GM10248 (cell line): ENCODE measurements at regions not wholly inside any gene's neighbourhood (a gene's known extent, or its start where the extent isn't known, plus 50 kb on each side); places are given as distances from the start of the nearest gene placed in this dataset.
"Not testable (repeated sequence)": the region's sequence is repeated elsewhere in the genome, so short reads cannot be mapped to it uniquely, and the experiment has no call there.

Experiments
- CTCF ChIA-PET: fragments of 300-600 bp; sonication (Branson Sonifier 250); formaldehyde crosslinking; extraction: SDS; loops from one replicate; lab custom pipeline; 2021; ENCODE audit warnings: antibody characterized with exemption; lab: Yijun Ruan, JAX
- POLR2A ChIA-PET: fragments of 350-650 bp; sonication (Branson Sonifier 250); formaldehyde crosslinking; extraction: SDS; loops from one replicate; lab custom pipeline; 2020; ENCODE audit warnings: antibody characterized with exemption; lab: Yijun Ruan, JAX
- DNase-seq: peaks from one replicate; pipeline ENCODE4 v3.0.0; 2012; ENCODE audit errors: extremely low spot score
- CTCF ChIP-seq: IDR thresholded peaks from 2 replicates; pipeline ENCODE4 v1.5.1; 2012; ENCODE audit warnings: mild to moderate bottlenecking, low read depth; ENCODE audit errors: extremely low read depth, missing control alignments, control extremely low read depth

DNA sequence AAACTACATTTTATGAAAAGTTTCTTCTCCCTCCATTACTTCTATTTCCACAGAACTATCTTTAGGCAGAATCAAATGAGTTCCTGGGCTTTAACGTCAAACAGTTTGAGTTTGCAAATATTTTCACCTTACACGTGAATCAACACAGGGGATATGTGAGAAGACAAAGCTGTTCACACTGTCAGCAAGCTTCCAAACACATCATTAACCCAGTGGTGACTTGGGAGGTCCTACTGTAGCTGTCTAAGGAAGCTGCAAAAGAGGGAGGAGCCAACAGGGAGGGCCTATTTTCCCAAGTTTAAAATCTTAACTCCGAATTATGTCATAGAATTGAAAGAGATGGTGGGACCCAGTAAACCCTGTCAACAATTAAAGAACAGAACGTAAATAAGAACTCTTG, 337.8 kb upstream of the DNAJC19 start:
- ChIA-PET POLR2A (no interaction called here), CTCF (interaction anchor here (0.8 to 4.3 kb wide), 22 partner anchors 10 to 1359 kb away, joined by 3 to 38 read pairs (median 3); partner anchors contain the start of gene FXR1)
- TF ChIP-seq CTCF = no peak
- no peak for DNase-seq

DNA sequence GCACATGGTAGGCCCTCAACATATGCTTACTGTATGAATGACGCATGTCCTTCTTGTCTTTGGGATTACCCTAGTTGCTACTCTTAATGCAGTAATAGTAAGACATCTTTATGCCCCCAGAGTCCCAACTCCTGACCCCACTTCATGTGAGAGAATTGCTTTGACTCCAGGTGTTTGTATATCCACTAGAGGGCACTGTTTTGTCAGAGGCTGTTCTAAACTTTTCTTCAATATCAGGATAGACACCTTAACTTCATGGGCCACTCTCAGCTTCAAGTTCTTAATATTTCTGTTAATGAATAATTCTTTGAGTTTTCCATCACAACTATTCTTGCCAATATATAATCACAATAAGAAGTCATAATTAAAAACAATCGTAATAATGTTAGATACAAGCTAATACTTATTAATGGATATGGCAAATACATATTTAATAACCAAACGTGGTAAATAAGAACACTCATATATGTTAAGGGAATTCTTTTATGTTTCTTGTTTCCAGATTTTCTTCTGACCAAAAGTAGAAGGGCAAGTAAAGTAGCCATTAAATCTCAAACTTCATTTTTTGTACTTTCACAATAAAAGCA, 337.2 kb upstream of the DNAJC19 start:
- POLR2A ChIA-PET = no interaction called here
- CTCF ChIA-PET = interaction anchor here (0.7 to 4.3 kb wide), 25 partner anchors 8 to 1360 kb away, joined by 3 to 38 read pairs (median 3); partner anchors contain the start of gene FXR1
- peak; percentile 65 for TF ChIP-seq CTCF
- peak; percentile 34 for DNase-seq

- POLR2A ChIA-PET, DNase-seq: not testable (repeated sequence)
- peak; percentile 6 for TF ChIP-seq CTCF
- CTCF ChIA-PET = interaction anchor here (0.8 to 1.5 kb wide), 4 partner anchors 12 to 377 kb away, joined by 3 to 4 read pairs (median 3); no protein-coding TSS in a partner anchor
These were observed 335.0 kb upstream of the DNAJC19 start for GRCh38 chr3:181324516-181324915.

GRCh38 chr3:181318321-181318720, 328.8 kb upstream of the DNAJC19 start:
- no peak for TF ChIP-seq CTCF
- DNase-seq = no peak
- ChIA-PET CTCF (interaction anchor here (3.0 kb wide), 1 partner anchor 8 kb away, joined by 17 read pairs; no protein-coding TSS in a partner anchor), POLR2A (no interaction called here)

GRCh38 chr3:181317508-181317907, 328.0 kb upstream of the DNAJC19 start:
- DNase-seq = no peak
- TF ChIP-seq CTCF = no peak
- CTCF ChIA-PET = interaction anchor here (1.4 to 3.0 kb wide), 2 partner anchors 9 to 23 kb away, joined by 3 to 17 read pairs; no protein-coding TSS in a partner anchor
- POLR2A ChIA-PET = no interaction called here

- DNase-seq = no peak
- ChIA-PET POLR2A (no interaction called here), CTCF (interaction anchor here (1.4 to 3.0 kb wide), 2 partner anchors 10 to 22 kb away, joined by 3 to 17 read pairs; no protein-coding TSS in a partner anchor)
These were observed 326.9 kb upstream of the DNAJC19 start for GRCh38 chr3:181316482-181316881.

More at GRCh38 chr3:181316482-181316881, 326.9 kb upstream of the DNAJC19 start:
- TF ChIP-seq CTCF = no peak
